Adrenal gland (tissue), 5 donors: ENCODE measurements at regions not wholly inside any gene's neighbourhood (a gene's known extent, or its start where the extent isn't known, plus 50 kb on each side); places are given as distances from the start of the nearest gene placed in this dataset.

Experiments
- POLR2A ChIP-seq, 2 donors: fragments of 450-650 bp; IDR thresholded peaks; one replicate each; pipeline ENCODE4 v1.6.1; 2017; ENCODE audit warnings: antibody characterized with exemption in 2 of 2, mild to moderate bottlenecking in 2 of 2, moderate library complexity in 1 of 2
- TF ChIP-seq, protein P1 (sequence below), 6 experiments: fragments of 450-650 bp in 4 of 6; fragments of 200-600 bp in 2 of 6; sonication (generic) in 1 of 6; IDR thresholded peaks; 1 replicate in 5 of 6; 2 replicates in 1 of 6; pipeline versions ENCODE4 v1.5.1 to v1.8.0; 2016 to 2021; ENCODE audit warnings: antibody characterized with exemption in 6 of 6, mild to moderate bottlenecking in 2 of 6, moderate library complexity in 1 of 6
- donor health status: DM: no; HTN: no; CAD: no.

DNA sequence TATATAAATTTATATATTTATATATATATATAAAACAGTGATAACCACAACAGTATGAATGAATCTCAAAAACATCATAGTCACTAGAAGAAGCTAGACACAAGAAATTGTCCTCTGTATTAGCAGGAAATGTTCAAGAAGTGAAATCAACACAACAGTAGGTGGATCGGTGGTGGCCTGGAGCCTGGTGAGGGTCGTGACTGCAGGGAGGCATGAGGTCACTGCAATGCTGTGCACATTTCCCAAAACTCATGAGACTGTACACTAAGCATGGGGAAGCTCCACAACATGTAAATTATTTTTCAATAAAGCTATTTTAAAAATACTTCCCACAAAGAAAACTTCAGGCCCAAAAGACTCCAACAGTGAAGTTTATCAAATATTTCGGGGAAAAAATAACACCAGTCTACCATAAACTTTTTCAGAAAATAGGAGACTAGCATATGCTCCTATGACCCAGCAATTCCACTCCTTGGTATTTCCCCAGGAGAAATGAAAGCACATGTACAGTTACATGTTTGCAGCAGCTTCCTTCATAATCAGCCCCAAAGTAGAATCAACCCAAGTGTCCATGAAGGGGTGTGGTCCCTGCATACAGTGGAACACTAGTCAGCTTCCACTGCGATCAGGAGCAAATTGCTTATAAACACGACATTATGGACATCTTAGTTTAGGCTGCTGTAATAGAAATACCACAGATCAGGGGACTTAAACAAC, 144.2 kb downstream of the TBXT start:
- no peak for TF ChIP-seq POLR2A (IDR thresholded peaks at IDR 0.05)
- TF ChIP-seq, protein P1, sequence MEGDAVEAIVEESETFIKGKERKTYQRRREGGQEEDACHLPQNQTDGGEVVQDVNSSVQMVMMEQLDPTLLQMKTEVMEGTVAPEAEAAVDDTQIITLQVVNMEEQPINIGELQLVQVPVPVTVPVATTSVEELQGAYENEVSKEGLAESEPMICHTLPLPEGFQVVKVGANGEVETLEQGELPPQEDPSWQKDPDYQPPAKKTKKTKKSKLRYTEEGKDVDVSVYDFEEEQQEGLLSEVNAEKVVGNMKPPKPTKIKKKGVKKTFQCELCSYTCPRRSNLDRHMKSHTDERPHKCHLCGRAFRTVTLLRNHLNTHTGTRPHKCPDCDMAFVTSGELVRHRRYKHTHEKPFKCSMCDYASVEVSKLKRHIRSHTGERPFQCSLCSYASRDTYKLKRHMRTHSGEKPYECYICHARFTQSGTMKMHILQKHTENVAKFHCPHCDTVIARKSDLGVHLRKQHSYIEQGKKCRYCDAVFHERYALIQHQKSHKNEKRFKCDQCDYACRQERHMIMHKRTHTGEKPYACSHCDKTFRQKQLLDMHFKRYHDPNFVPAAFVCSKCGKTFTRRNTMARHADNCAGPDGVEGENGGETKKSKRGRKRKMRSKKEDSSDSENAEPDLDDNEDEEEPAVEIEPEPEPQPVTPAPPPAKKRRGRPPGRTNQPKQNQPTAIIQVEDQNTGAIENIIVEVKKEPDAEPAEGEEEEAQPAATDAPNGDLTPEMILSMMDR (IDR thresholded peaks at IDR 0.05) = no peak
